Esophagus squamous epithelium (tissue), 4 donors: ENCODE measurements at regions not wholly inside any gene's neighbourhood (a gene's known extent, or its start where the extent isn't known, plus 50 kb on each side); places are given as distances from the start of the nearest gene placed in this dataset.
"Not testable (repeated sequence)": the region's sequence is repeated elsewhere in the genome, so short reads cannot be mapped to it uniquely, and the experiment has no call there.

ENCODE experiments used
- POLR2A ChIP-seq, 4 donors: fragments of 450-650 bp; IDR thresholded peaks; one replicate each; pipeline ENCODE4 v1.6.1; 2017; ENCODE audit warnings: antibody characterized with exemption in 4 of 4, mild to moderate bottlenecking in 4 of 4, moderate library complexity in 3 of 4
- TF ChIP-seq, protein P1 (sequence below), 6 experiments: fragments of 450-650 bp in 4 of 6; fragments of 200-600 bp in 2 of 6; sonication (generic) in 2 of 6; IDR thresholded peaks; one replicate each; pipeline ENCODE4 v1.5.1; 2016 to 2019; ENCODE audit warnings: antibody characterized with exemption in 6 of 6, mild to moderate bottlenecking in 4 of 6, moderate library complexity in 4 of 6

DNA sequence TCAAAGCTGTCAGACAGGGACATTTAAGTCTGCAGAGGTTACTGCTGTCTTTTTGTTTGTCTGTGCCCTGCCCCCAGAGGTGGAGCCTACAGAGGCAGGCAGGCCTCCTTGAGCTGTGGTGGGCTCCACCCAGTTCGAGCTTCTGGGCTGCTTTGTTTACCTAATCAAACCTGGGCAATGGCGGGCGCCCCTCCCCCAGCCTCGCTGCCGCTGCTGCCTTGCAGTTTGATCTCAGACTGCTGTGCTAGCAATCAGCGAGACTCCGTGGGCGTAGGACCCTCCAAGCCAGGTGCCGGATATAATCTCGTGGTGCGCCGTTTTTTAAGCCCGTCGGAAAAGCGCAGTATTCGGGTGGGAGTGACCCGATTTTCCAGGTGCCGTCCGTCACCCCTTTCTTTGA lies 107.1 kb upstream of the KLF12 start:
- TF ChIP-seq, protein P1, sequence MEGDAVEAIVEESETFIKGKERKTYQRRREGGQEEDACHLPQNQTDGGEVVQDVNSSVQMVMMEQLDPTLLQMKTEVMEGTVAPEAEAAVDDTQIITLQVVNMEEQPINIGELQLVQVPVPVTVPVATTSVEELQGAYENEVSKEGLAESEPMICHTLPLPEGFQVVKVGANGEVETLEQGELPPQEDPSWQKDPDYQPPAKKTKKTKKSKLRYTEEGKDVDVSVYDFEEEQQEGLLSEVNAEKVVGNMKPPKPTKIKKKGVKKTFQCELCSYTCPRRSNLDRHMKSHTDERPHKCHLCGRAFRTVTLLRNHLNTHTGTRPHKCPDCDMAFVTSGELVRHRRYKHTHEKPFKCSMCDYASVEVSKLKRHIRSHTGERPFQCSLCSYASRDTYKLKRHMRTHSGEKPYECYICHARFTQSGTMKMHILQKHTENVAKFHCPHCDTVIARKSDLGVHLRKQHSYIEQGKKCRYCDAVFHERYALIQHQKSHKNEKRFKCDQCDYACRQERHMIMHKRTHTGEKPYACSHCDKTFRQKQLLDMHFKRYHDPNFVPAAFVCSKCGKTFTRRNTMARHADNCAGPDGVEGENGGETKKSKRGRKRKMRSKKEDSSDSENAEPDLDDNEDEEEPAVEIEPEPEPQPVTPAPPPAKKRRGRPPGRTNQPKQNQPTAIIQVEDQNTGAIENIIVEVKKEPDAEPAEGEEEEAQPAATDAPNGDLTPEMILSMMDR (IDR thresholded peaks at IDR 0.05), result not testable (repeated sequence)
- TF ChIP-seq POLR2A (IDR thresholded peaks at IDR 0.05), result not testable (repeated sequence)
